ENCODE measurements at regions not wholly inside any gene's neighbourhood (a gene's known extent, or its start where the extent isn't known, plus 50 kb on each side); places are given as distances from the start of the nearest gene placed in this dataset.
"Not testable (repeated sequence)": the region's sequence is repeated elsewhere in the genome, so short reads cannot be mapped to it uniquely, and the experiment has no call there.

GRCh38 chr14:83981676-83982258, 1548.2 kb upstream of the FLRT2 start:
- not testable (repeated sequence) for DNase-seq

DNA sequence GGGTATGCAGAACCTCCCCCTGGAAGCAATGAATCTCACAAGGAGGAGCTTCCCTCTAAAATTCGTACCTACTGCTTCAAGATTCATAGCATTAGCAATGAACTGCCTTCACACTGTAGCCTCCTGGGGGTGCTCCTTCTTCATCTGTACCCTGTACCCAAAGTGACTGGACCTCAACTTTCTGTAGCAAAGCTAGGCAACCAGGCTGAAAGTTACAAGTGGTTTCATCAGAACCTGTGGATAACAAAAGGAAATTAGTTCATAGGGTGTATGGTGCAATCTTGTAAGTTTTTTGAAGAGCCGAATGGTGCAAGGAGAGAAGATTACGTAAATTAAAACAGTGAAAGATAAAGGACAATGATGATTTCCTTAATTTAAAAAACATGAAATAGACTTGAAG, 1541.7 kb upstream of the FLRT2 start:
- no peak for DNase-seq

DNA sequence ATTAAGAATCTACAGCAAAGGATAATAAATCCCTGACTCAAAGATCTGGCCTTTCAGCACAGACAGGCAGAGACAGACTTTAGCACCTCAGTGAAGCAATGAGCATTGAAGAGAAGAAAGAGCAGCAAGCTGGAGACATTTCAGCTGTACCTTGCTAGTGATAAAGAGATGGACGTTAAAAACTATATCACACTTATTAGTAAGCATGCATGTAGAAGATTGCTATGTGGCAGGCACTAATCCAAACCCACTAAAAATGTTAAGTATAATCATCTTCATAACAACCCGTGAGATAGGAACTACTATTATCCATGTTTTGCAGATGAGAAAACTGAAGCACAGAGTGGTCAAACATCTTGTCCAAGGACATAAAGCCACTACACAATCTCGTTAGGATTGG, 1538.3 kb upstream of the FLRT2 start:
- DNase-seq: no peak

- no peak for DNase-seq
Observed at GRCh38 chr14:83992857-83993256, 1537.1 kb upstream of the FLRT2 start.

GRCh38 chr14:83993545-83993944, 1536.4 kb upstream of the FLRT2 start:
- DNase-seq: no peak

DNA sequence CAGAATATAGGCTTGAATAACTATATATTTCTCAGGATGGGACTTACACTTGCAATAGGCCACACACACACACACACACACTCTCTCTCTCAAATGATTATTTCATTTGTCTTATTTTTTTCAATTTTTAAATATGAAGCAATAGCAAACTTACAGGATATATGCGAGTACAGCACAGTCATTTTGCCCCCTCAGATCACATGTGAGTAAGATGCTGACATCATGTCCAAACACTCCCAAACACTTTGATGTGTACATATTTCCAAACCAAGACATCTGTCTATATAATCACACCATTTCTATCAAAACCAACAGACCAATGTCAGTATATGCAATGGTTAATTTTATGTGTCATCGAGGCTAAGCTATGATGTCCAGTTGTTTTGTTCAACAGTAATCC, 1535.9 kb upstream of the FLRT2 start:
- no peak for DNase-seq

GRCh38 chr14:84001023-84001422, 1528.9 kb upstream of the FLRT2 start:
- no peak for DNase-seq

GRCh38 chr14:84003346-84003745, 1526.6 kb upstream of the FLRT2 start:
- no peak for DNase-seq

DNA sequence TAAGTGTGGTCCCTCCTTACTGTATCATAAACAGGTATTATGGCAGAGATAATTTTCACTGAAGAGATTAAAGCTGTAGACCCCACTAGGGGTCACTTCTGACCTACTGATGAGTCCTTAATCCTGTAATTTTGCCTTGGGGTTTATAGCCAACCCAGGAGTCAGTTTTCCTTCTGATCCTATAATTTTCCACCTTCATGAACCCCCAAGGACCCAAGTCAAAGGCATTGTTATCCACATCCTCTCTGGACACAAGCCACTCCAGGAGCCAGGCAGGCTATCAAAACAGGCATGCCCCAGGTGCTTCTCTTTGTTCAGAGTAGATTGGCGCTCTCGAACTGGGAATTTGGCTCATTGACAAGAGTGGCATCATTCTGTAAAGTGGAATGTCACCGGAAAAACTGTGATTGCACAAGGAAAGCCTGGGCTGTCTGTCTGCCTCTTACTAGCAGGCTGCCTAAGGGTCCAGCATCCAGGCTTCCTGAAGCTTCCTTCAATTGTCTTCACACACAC, 1523.2 kb upstream of the FLRT2 start:
- no peak for DNase-seq

- DNase-seq: no peak
Observed at GRCh38 chr14:84013424-84013823, 1516.5 kb upstream of the FLRT2 start.

GRCh38 chr14:84017495-84017894, 1512.4 kb upstream of the FLRT2 start:
- no peak for DNase-seq

DNA sequence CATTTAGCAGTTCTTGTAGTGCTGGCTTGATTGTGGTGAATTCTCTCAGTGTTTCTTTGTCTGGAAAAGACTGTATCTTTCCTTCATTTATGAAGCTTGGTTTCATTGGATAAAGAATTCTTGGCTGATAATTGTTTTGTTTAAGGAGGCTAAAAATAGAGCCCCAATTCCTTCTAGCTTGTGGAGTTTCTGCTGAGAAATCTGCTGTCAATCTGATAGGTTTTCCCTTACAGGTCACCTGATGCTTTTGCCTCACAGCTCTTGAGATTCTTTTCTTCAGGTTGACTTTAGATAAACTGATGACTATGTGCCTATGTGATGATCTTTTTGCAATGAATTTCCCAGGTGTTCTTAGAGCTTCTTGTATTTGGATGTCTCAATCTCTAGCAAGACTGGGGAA, 1508.5 kb upstream of the FLRT2 start:
- DNase-seq: no peak

GRCh38 chr14:84024231-84024820, 1505.6 kb upstream of the FLRT2 start:
- no peak for DNase-seq

- no peak for DNase-seq
Observed at GRCh38 chr14:84025106-84026012, 1504.6 kb upstream of the FLRT2 start.

DNA sequence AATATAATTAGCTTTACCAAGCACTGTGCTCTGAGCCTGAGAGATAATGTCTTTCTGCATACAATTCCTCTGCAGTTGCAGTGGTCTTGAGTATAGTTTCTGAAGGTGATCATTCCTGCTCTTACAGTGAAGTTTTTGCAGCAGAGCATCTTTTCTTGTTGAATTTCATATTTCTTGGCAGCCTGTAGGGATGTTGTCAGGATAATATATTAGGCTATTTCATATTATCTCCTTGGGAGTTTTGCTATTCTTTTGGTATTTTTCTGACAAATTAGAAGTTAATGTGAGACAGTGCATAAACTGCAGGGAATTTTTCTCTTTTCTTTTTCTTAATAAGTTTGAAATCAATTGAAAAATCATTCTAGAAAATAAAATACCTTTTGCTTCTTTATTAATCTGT, 1502.6 kb upstream of the FLRT2 start:
- no peak for DNase-seq

GRCh38 chr14:84028080-84028604, 1501.8 kb upstream of the FLRT2 start:
- DNase-seq: no peak

DNA sequence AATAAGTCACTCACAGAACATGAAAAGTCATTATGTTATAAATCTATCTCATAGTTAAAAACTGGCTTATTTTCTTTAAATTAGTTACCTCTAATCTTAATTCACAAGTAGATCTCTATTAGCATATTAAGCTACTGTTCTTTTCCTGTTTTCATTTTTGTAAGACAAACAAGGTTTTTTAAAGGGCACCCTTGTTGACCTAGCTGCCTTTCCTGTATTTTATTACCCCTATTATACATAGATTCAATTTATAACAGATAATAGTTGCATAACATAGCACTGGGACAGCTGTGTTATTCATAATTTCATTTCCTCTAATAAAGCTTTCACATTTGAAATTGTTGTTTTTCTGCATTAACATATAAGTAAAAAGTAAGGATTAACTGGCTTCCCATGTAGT, 1500.7 kb upstream of the FLRT2 start:
- no peak for DNase-seq

DNA sequence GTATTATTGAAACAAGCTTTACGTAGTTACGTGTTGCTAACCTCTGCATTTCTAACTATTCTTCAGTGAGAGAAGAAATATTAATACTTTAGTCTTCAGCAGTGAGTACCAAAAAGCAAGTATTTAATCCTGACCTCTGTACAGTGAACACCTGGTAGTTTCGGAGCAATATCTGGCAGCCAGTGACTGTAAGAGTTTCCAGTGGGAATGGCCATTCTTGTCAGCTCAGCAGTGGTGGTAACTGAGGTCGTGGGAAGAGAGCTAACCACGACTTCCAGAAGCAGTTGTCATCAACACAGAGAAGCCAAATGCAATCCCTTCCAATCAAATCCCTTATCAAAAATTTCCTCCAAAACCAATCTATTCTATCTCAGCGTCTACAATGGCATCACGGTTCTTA, 1500.2 kb upstream of the FLRT2 start:
- DNase-seq: no peak

DNA sequence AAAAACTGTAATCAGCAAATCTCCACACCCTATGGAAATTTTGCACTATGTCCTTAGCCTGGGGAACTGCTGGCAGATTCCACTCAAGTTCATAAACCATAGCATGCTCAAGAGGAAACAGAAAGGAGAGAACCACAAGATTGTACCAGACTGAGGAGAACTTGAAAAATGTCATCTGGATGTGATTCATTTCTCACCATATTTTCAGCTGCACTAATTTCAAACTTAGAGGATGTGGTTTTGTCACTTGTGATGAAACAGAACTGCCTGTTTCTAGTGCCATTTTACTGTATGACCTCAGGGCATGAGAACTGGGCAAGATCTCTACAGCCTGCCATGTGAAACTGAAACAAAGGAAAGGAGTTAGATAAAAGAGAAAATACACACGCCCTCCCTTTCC, 1493.1 kb upstream of the FLRT2 start:
- peak in 1 of 5 experiments; percentile 58 for DNase-seq

DNA sequence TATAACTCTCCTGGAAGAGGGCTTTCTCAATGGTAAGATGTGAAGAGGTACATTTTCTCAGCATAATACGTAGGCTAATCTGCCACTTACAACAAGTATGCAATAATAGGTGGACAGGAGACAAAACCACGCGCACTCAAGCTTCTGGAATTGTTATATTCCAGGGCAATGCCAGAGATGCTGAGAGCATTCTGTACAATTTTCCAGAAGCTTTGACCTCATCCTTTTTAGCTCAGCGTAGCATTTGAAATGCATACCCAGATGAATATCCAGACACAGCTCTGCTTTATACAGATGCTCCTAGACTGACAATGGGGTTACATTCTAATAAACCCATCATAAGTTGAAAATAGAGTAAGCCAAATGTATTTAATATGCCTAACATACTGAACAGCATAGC, 1492.4 kb upstream of the FLRT2 start:
- no peak for DNase-seq

GRCh38 chr14:84040101-84040500, 1489.8 kb upstream of the FLRT2 start:
- no peak for DNase-seq

DNA sequence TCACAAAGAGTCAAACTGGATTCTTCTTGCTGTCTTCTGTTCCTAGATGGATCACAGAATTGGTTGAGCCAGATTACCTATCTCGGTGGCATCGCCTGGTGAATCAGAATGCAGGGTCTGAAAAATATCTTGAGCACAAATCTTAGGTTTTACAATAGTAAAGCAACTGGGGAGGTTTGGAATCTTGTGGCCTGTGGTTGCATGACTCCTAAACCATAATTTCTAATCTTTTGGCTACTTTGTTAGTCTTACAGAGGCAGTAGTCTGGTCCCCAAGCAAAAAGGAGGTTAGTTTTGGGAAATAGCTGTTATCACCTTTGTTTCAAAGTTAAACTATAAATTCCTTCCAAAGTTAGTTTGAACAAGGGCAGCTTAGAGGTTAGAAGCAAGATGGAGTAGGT, 1488.5 kb upstream of the FLRT2 start:
- no peak for DNase-seq

- DNase-seq: no peak
Observed at GRCh38 chr14:84042992-84043391, 1487.0 kb upstream of the FLRT2 start.
